GM21381 (cell line): ENCODE measurements at regions not wholly inside any gene's neighbourhood (a gene's known extent, or its start where the extent isn't known, plus 50 kb on each side); places are given as distances from the start of the nearest gene placed in this dataset.

Experiments
- ATAC-seq: cut with Tn5 transposase; IDR thresholded peaks from one replicate; pipeline ENCODE4 v1.9.1; 2021; ENCODE audit warnings: mild to moderate bottlenecking, moderate library complexity; ENCODE audit not compliant: unreplicated experiment

DNA sequence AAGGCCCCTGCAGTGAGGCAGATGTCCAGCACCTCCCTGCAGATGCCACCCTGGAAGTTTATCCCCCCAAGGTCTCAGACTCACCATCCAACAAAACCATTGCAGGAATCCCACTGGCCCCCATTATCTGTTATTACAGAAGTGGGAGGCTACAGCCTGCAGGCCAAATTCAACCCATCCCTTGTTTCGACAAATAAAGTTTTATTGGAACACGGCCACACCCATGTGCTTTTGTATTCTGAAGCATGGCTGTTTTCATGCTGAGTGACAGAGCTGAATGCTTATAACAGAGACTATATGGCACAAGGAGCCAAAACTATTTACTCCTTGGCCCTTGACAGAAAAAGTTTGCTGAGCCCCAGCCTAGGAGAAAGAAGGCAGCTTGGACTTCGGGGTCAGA, 428.8 kb downstream of the CDK5RAP2 start:
- ATAC-seq = no peak

- no peak for ATAC-seq
Observed at GRCh38 chr9:120138955-120139354, 441.0 kb downstream of the CDK5RAP2 start.

- no peak for ATAC-seq
Observed at GRCh38 chr9:120137186-120137840, 442.7 kb downstream of the CDK5RAP2 start.

GRCh38 chr9:120136696-120137095, 443.3 kb downstream of the CDK5RAP2 start:
- no peak for ATAC-seq

- ATAC-seq = no peak
Observed at GRCh38 chr9:120117081-120117480, 462.9 kb downstream of the CDK5RAP2 start.

DNA sequence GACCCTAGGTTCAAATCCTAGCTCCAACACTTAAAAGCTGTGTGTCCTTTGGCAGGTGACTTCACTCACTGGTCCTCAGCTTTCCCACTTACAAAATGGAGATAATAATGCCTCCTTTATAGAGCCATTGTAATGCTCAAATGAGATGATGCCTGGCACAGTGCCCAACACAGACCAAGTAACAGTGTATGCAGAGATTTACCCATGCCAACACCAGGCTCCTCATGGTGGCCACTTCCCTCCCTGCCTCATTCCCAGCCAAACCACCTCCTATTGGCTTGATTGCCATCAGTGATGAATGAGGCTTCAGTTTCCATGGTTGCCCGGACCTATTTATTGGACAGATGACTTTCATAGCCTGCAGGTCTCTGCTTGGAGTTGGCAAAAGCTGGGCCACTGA, 469.4 kb downstream of the CDK5RAP2 start:
- no peak for ATAC-seq

- ATAC-seq = no peak
Observed at GRCh38 chr9:120109242-120109641, 470.7 kb downstream of the CDK5RAP2 start.

DNA sequence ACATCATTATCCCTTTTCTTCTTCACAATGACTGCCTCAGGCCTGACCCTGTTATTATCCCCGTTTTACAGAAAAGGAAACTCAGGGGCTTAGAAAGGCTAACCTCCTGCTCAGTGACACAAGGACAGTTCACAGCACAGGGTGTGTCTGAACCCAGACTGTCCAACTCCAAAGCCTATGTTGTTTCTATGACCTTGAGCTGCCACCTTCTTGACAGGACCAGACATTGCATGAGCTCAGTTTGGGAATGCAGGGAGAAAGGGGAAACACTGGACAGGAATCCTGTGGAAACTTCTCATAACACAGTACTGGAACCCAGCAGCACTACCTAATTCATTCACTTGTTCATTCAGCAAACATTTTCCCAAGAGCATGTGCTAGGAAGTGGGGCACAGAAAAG, 472.8 kb downstream of the CDK5RAP2 start:
- ATAC-seq = no peak

- ATAC-seq = no peak
Observed at GRCh38 chr9:120104771-120105170, 475.2 kb downstream of the CDK5RAP2 start.

- no peak for ATAC-seq
Observed at GRCh38 chr9:120100595-120100994, 479.4 kb downstream of the CDK5RAP2 start.

DNA sequence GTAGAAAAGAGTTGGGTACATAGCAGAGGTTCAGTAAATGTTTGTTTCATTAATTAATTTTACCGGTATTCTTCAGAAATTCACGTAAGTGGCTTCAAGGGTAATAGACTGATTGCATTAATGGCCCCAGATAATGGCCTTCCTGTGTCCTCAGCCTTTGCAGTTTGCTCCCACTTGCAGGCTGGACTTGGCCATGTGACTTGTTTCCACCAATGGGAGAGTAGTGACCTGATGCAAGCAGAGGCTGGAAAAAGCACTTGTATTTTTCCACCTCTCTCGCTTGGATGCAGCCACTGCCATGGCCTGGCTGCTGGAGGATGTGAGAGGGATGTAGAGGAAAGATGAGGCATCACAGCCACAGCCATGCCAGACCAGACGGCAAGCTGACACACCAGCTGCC, 480.9 kb downstream of the CDK5RAP2 start:
- no peak for ATAC-seq

DNA sequence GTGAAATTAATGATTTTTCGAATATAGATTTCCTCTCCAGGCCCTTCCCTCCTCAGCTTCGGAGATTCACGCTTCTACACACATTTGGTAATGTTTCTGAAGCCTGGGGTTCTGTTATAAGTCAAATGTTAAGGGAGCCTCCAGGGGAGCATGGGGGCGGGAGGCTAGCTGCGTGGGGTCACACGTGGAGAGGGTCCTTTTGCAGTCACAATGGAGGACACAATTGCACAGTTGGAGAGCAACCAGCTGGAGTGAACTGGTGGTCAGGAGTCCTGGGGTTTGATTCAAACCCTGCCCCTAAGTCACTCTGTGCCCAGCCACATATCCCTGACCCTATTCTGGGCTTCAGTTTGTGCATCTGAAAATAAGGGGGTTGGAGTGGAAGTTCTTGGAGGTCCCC, 481.4 kb downstream of the CDK5RAP2 start:
- ATAC-seq = no peak

DNA sequence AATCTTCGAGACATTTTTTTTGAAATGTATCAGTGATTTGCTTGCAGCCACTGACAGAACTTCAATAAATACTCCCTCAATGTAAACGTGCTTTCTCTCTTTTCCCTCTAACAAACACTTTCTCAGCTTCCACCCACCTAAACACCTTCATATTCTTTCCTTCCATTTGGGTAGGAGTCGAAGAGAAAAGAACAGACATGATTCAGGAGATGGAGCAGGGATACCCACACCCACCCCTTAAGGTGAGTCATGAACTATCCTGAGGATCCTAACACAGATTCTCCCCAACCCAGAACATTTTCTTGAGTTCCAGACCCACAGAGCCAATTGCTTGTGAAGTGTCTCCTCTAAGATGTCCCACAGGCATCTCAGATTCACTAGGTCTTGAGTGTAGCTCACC, 488.8 kb downstream of the CDK5RAP2 start:
- ATAC-seq = no peak

DNA sequence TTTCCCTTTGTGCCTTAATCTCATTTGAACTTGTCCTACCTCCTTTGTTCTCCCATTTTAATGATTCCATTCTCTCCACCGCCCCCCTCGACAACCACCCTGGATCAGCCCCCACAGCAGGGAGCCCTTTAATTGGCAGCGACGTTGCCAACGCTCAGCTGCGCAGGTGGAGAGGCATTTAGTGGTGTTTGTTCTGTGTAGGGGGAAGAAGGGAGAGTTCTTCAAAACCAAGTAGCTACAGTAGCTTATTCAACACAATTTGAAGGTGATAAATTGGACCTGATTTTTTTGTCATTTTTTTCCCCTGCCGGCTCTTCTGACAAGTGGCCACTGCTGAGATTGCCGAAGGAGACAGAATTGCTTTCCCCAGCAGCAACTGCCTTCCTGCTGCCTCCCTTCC, 499.1 kb downstream of the CDK5RAP2 start:
- ATAC-seq = no peak

- no peak for ATAC-seq
Observed at GRCh38 chr9:120078112-120078511, 501.9 kb downstream of the CDK5RAP2 start.

- no peak for ATAC-seq
Observed at GRCh38 chr9:120071760-120072159, 508.2 kb downstream of the CDK5RAP2 start.

- no peak for ATAC-seq
Observed at GRCh38 chr9:120066315-120066714, 513.7 kb downstream of the CDK5RAP2 start.

GRCh38 chr9:120065151-120065550, 514.8 kb downstream of the CDK5RAP2 start:
- ATAC-seq = no peak

GRCh38 chr9:120045011-120045410, 535.0 kb downstream of the CDK5RAP2 start:
- ATAC-seq = no peak

DNA sequence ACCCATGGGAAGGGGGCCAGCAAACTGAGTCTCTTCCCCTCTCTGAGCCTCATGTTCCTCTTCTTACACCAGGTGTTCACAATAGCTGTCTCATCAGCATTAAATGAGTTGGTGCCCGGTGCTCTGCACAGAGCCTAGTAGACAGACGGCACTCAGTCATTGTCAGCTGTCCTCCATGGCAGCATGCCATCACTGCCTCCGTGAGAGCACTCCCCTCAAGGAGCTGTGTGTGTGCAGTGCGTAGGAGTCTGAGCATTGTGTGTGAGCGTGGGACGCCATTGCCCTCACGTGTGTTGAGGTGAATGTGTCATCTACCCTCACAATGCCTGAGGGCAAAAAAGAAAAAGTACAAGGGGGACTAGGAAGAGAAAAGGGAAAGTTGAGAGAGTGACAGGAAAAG, 536.5 kb downstream of the CDK5RAP2 start:
- no peak for ATAC-seq

- ATAC-seq = no peak
Observed at GRCh38 chr9:120040896-120041295, 539.1 kb downstream of the CDK5RAP2 start.

- ATAC-seq = no peak
Observed at GRCh38 chr9:120038342-120038741, 541.6 kb downstream of the CDK5RAP2 start.

DNA sequence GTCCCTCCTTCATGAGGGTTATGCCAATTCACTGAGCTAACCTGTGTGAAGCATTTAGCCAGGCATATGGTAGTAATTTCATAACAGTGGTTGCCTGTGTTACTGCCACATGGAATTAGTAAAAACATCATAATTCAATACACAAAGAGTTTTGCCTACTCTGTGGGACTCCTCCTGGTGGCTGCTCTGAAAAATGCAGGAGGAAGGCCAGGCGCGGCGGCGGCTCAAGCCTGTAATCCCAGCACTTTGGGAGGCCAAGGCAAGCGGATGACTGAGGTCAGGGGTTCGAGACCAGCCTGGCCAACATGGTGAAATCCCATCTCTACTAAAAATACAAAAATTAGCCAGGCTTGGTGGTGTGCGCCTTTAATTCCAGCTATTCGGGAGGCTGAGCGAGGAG, 547.3 kb downstream of the CDK5RAP2 start:
- no peak for ATAC-seq
